Glutamatergic neuron (in vitro differentiated cells): ENCODE measurements at regions not wholly inside any gene's neighbourhood (a gene's known extent, or its start where the extent isn't known, plus 50 kb on each side); places are given as distances from the start of the nearest gene placed in this dataset.

Source experiments
- DNase-seq: peaks from one replicate; pipeline ENCODE4 v3.0.0; 2022
- H3K27ac Mint-ChIP-seq: one replicate; pipeline ENCODE4 v1.8.0; 2020; ENCODE audit warnings: mild to moderate bottlenecking, mixed read lengths, inconsistent platforms; ENCODE audit not compliant: unreplicated experiment
- H3K27me3 Mint-ChIP-seq: one replicate; pipeline ENCODE4 v1.8.0; 2020; ENCODE audit warnings: mild to moderate bottlenecking, moderate library complexity, mixed read lengths, inconsistent platforms; ENCODE audit not compliant: unreplicated experiment
- H3K36me3 Mint-ChIP-seq: one replicate; pipeline ENCODE4 v1.8.0; 2020; ENCODE audit warnings: mild to moderate bottlenecking, mixed read lengths, inconsistent platforms; ENCODE audit not compliant: unreplicated experiment
- H3K4me1 Mint-ChIP-seq: one replicate; pipeline ENCODE4 v1.8.0; 2020; ENCODE audit warnings: mild to moderate bottlenecking, low read depth, mixed read lengths, inconsistent platforms; ENCODE audit not compliant: unreplicated experiment
- H3K4me3 Mint-ChIP-seq: one replicate; pipeline ENCODE4 v1.8.0; 2020; ENCODE audit warnings: mild to moderate bottlenecking, mixed read lengths, inconsistent platforms; ENCODE audit not compliant: unreplicated experiment
- H3K9me3 Mint-ChIP-seq: one replicate; pipeline ENCODE4 v1.8.0; 2020; ENCODE audit warnings: mild to moderate bottlenecking, moderate library complexity, mixed read lengths, inconsistent platforms; ENCODE audit not compliant: unreplicated experiment
- TF ChIP-seq, protein P1 (sequence below): fragments of 200-600 bp; sonication (generic); IDR thresholded peaks from one replicate; pipeline ENCODE4 v1.5.0; 2021; ENCODE audit not compliant: partially characterized antibody, unreplicated experiment

- Mint-ChIP-seq H3K36me3 (peaks cover 15% of the 10 kb centered on the region), H3K4me1 (no peaks in the 10 kb centered on the region), H3K27me3 (no peaks in the 10 kb centered on the region), H3K4me3 (no peak overlapping the region), H3K9me3 (peaks cover 7% of the 10 kb centered on the region), H3K27ac (no peak overlapping the region)
- DNase-seq = no peak
- TF ChIP-seq, protein P1, sequence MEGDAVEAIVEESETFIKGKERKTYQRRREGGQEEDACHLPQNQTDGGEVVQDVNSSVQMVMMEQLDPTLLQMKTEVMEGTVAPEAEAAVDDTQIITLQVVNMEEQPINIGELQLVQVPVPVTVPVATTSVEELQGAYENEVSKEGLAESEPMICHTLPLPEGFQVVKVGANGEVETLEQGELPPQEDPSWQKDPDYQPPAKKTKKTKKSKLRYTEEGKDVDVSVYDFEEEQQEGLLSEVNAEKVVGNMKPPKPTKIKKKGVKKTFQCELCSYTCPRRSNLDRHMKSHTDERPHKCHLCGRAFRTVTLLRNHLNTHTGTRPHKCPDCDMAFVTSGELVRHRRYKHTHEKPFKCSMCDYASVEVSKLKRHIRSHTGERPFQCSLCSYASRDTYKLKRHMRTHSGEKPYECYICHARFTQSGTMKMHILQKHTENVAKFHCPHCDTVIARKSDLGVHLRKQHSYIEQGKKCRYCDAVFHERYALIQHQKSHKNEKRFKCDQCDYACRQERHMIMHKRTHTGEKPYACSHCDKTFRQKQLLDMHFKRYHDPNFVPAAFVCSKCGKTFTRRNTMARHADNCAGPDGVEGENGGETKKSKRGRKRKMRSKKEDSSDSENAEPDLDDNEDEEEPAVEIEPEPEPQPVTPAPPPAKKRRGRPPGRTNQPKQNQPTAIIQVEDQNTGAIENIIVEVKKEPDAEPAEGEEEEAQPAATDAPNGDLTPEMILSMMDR = no peak
These were observed 69.5 kb downstream of the XCL2 start for GRCh38 chr1:168474322-168474721.

DNA sequence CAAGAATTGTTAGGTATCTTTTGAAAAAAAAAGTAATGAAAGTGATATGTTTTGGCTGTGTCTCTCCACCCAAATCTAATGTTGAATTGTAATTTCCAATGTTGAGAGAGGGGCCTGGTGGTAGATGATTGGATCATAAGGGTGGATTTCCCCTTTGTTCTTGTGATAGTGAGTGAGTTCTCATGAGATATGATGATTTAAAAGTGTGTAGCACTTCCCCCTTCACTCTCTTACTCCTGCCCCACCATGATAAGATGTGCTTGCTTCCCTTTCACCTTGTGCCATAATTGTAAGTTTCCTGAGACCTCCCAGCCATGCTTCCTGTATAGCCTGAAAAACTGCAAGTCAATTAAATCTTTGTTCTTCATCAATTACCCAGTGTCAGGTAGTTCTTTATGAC lies 70.7 kb downstream of the XCL2 start:
- DNase-seq = no peak
- Mint-ChIP-seq H3K36me3 (peaks cover 15% of the 10 kb centered on the region), H3K27ac (no peak overlapping the region), H3K9me3 (peaks cover 7% of the 10 kb centered on the region), H3K4me3 (no peak overlapping the region), H3K4me1 (no peaks in the 10 kb centered on the region), H3K27me3 (no peaks in the 10 kb centered on the region)
- TF ChIP-seq, protein P1 = no peak

DNA sequence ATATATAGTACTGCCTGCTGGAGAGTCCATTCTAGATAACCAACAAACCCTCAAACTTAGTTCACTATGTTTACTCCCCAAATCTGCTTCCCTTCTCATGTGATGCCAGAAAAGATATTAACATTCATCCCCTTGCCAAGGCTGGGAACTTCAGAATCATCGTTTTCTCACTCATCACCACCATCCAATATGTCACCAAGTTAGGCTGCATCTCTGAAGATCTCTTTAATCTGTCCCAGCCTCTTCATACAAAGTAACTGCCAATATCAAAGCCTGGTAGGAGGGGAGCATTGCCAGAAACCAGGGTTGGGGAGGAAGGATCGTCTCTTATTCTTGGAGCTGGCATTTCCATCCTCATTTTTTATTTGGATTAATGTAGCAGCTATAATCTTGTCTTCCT lies 71.6 kb downstream of the XCL2 start:
- no peaks in the 10 kb centered on the region for H3K4me1 Mint-ChIP-seq
- H3K27ac Mint-ChIP-seq = no peak overlapping the region
- H3K27me3 Mint-ChIP-seq = no peaks in the 10 kb centered on the region
- TF ChIP-seq, protein P1 = no peak
- H3K9me3 Mint-ChIP-seq = peaks cover 7% of the 10 kb centered on the region
- H3K4me3 Mint-ChIP-seq = no peak overlapping the region
- DNase-seq = no peak
- peaks cover 15% of the 10 kb centered on the region for H3K36me3 Mint-ChIP-seq

DNA sequence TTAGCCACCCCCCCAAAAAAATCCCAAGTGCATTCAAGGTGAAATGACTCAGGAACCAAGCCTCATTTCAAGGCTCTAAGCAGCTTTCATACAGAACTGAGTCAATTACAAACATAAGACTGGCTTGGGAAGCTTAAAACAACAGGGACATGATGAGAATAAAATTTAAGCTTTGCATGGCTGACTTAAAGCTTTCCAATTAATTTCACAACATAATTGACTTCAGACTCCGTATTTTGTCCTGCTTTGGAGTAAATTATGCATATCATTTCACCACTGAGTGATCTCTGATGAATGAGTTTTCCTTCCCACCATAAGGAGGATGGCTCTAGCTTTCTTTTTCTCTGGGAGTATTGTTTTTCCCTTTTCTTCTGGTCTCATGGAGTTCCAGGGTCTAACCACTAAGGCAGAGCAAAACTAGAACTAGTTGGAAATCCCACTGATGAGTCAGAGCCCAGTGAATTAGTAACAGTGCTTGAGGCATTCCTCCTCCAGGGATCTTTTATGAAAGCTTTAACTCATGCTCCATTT lies 72.8 kb downstream of the XCL2 start:
- H3K9me3 Mint-ChIP-seq = peaks cover 5% of the 10 kb centered on the region
- no peaks in the 10 kb centered on the region for H3K27me3 Mint-ChIP-seq
- peaks cover 15% of the 10 kb centered on the region for H3K36me3 Mint-ChIP-seq
- H3K27ac Mint-ChIP-seq = no peak overlapping the region
- H3K4me3 Mint-ChIP-seq = no peak overlapping the region
- no peaks in the 10 kb centered on the region for H3K4me1 Mint-ChIP-seq
- no peak for DNase-seq
- TF ChIP-seq, protein P1 = no peak

DNA sequence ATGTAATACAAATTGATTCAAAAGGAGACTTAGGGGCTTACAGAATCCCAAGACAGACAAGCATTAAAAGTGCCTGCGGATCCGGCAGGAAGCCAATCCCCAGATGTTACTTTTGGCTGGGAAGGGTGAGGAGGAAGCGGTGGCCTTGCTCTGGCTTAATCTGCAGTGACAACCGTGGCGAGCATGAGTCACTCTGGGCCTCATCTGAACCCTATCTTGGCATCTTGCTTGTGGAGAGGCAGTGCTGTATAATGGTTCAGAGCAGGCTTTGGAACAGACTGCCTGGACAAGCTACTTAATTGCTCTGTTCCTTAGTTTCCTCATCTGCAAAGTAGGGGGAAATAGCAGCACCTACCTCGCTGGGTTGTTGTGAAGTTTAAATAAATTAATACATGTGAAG lies 74.1 kb downstream of the XCL2 start:
- TF ChIP-seq, protein P1 = no peak
- DNase-seq = no peak
- peaks cover 10% of the 10 kb centered on the region for H3K36me3 Mint-ChIP-seq
- no peak overlapping the region for H3K4me3 Mint-ChIP-seq
- no peaks in the 10 kb centered on the region for H3K27me3 Mint-ChIP-seq
- no peak overlapping the region for H3K27ac Mint-ChIP-seq
- H3K9me3 Mint-ChIP-seq = peaks cover 2% of the 10 kb centered on the region
- H3K4me1 Mint-ChIP-seq = no peaks in the 10 kb centered on the region
